Sigmoid colon (tissue), 3 donors: ENCODE measurements at regions not wholly inside any gene's neighbourhood (a gene's known extent, or its start where the extent isn't known, plus 50 kb on each side); places are given as distances from the start of the nearest gene placed in this dataset.

Experiments used
- CTCF ChIP-seq, 4 experiments: fragments of 450-650 bp in 3 of 4; fragments of 200-600 bp in 1 of 4; IDR thresholded peaks; one replicate each; pipeline ENCODE4 v1.5.1; 2016 to 2019; ENCODE audit warnings: antibody characterized with exemption in 4 of 4, mild to moderate bottlenecking in 3 of 4, moderate library complexity in 2 of 4
- POLR2A ChIP-seq, 2 donors: fragments of 450-650 bp; IDR thresholded peaks; one replicate each; pipeline ENCODE4 v1.6.1; 2016; ENCODE audit warnings: antibody characterized with exemption in 2 of 2, mild to moderate bottlenecking in 2 of 2, moderate library complexity in 2 of 2

GRCh38 chr6:89027756-89028155 lies 52.8 kb upstream of the PNRC1 start:
- TF ChIP-seq POLR2A (IDR thresholded peaks at IDR 0.05) (no peak), CTCF (IDR thresholded peaks at IDR 0.05) (no peak)
